ENCODE measurements at regions not wholly inside any gene's neighbourhood (a gene's known extent, or its start where the extent isn't known, plus 50 kb on each side); places are given as distances from the start of the nearest gene placed in this dataset.

- TF ChIP-seq CTCF (IDR thresholded peaks at IDR 0.05 in 4 of 5, conservative IDR thresholded peaks at IDR 0.05 in 1 of 5) (no peak), POLR2A (IDR thresholded peaks at IDR 0.05) (no peak)
These were observed 112.9 kb upstream of the F3 start for GRCh38 chr1:94654459-94654858.
